ENCODE measurements at regions not wholly inside any gene's neighbourhood (a gene's known extent, or its start where the extent isn't known, plus 50 kb on each side); places are given as distances from the start of the nearest gene placed in this dataset.
"Not testable (repeated sequence)": the region's sequence is repeated elsewhere in the genome, so short reads cannot be mapped to it uniquely, and the experiment has no call there.

DNA sequence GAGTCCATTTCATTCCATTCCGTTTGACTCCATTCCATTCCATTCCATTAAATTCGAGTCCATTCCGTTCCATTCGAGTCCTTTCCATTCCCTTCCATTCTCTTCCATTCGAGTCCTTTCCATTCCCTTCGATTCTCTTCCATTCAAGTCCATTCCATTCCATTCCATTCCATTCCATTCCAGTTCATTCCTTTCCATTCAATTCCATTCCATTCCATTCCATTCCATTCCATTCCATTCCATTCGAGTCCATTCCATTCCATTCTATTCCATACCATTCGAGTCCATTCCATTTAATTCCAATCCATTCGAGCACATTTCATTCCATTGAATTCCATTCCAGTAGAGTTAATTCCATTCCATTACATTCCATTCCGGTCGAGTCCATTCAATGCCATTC, 1130.9 kb downstream of the RPIA start:
- H2AK9ac ChIP-seq (replicated peaks; ENCODE audit: low read depth, low read length, poor library complexity); H2BK15ac ChIP-seq (ENCODE audit: low read depth, low read length); H4K20me1 ChIP-seq (ENCODE audit: insufficient read depth, low read length); H3K27ac ChIP-seq (ENCODE audit: insufficient read depth, low read length); H3K18ac ChIP-seq (ENCODE audit: low read depth, low read length); H3K23ac ChIP-seq (ENCODE audit: low read depth, low read length); H4K91ac ChIP-seq (ENCODE audit: insufficient read depth, low read depth, low read length); dilution Hi-C loops (cut with HindIII; ENCODE audit: low sequenced_read_pairs, unreplicated experiment); H3K27me3 ChIP-seq (ENCODE audit: control insufficient read depth, insufficient read depth, low read length); H3K79me1 ChIP-seq (ENCODE audit: low read depth in 1 of 2, low read length in 2 of 2); H3K4me3 ChIP-seq (ENCODE audit: insufficient read depth, low read depth, low read length); H3K36me3 ChIP-seq (ENCODE audit: control insufficient read depth, insufficient read depth, low read length); BruUV-seq (replicated peaks); intact Hi-C loops (cut with micrococcal nuclease); H2AK5ac ChIP-seq (ENCODE audit: low read depth, low read length); DNase-seq; H3K14ac ChIP-seq (replicated peaks; ENCODE audit: low read depth, low read length); H4K8ac ChIP-seq (ENCODE audit: low read depth in 2 of 2, low read length in 2 of 2); H3K4me1 ChIP-seq (ENCODE audit: control insufficient read depth, insufficient read depth, low read length); H3K9ac ChIP-seq (ENCODE audit: low read depth, low read length); in situ Hi-C loops (cut with MboI; ENCODE audit: low sequenced_read_pairs); ATAC-seq (ENCODE audit: low read depth); H4K5ac ChIP-seq (ENCODE audit: low read depth, low read length); POLR2A ChIA-PET (ENCODE audit: unreplicated experiment); CTCF ChIA-PET; H3K4me2 ChIP-seq (ENCODE audit: low read depth, low read length); H3K56ac ChIP-seq (ENCODE audit: extremely low read depth, insufficient read depth, low read length); H3K9me1 ChIP-seq (ENCODE audit: insufficient read depth, low read length); H2AFZ ChIP-seq (replicated peaks; ENCODE audit: low read length, poor library complexity); H3K4ac ChIP-seq (ENCODE audit: low read depth, low read length); H2BK120ac ChIP-seq (ENCODE audit: low read depth, low read length); H2BK20ac ChIP-seq (ENCODE audit: low read depth, low read length): not testable (repeated sequence)
- peak overlapping the region; percentile 26 for H2BK5ac ChIP-seq (ENCODE audit: low read depth, low read length, poor library complexity, severe bottlenecking)
- H3K9me3 ChIP-seq (ENCODE audit: control insufficient read depth, insufficient read depth, low read length), result peaks cover 42% of the 10 kb centered on the region
- WGBS, 2 experiments (ENCODE audit: extremely low coverage in 2 of 2, insufficient read length in 1 of 2), result 41% methylated on average over 11 of the region's 11 CpGs; no CpG with 5 or more reads in 1 of the 2 experiments
